ENCODE measurements at regions not wholly inside any gene's neighbourhood (a gene's known extent, or its start where the extent isn't known, plus 50 kb on each side); places are given as distances from the start of the nearest gene placed in this dataset.

GRCh38 chr2:155871940-155872339 is 460.6 kb downstream of the NR4A2 start:
- no peak for TF ChIP-seq E2F6 (IDR thresholded peaks at IDR 0.05; ENCODE audit: borderline replicate concordance, low read depth)
- TF ChIP-seq RAD21 (conservative IDR thresholded peaks at IDR 0.05 in 1 of 2, IDR thresholded peaks at IDR 0.05 in 1 of 2), result no peak
- no peak for TF ChIP-seq KDM1A (IDR thresholded peaks at IDR 0.05; ENCODE audit: low read depth)
- ChIA-PET POLR2A (no interaction called here), CTCF (no interaction called here)
- no peak for FAIRE-seq
- no peak for DNase-seq (ENCODE audit: low read depth in 1 of 2, low spot score in 1 of 2)
- Histone ChIP-seq H3K4me2 (no peak overlapping the region), H3K9me3 (no peaks in the 10 kb centered on the region), H3K4me3 (no peak overlapping the region), H3K4me1 (no peaks in the 10 kb centered on the region), H3K27ac (no peak overlapping the region)
- no peak for ATAC-seq
- 12% methylated on average over 4 of the region's 4 CpGs for WGBS (ENCODE audit: missing lambda C conversion rate)

GRCh38 chr2:155867564-155867963 is 465.0 kb downstream of the NR4A2 start:
- Histone ChIP-seq H3K4me1 (no peaks in the 10 kb centered on the region), H3K4me3 (no peak overlapping the region), H3K27ac (no peak overlapping the region), H3K9me3 (no peaks in the 10 kb centered on the region), H3K4me2 (no peak overlapping the region)
- DNase-seq (ENCODE audit: low read depth in 1 of 2, low spot score in 1 of 2) (no peak), FAIRE-seq (no peak), ATAC-seq (no peak)
- ChIA-PET POLR2A (no interaction called here), CTCF (no interaction called here)
- no peak for TF ChIP-seq TP53 (CRISPR knock-in tag; IDR thresholded peaks at IDR 0.05)
- TF ChIP-seq ELK1 (IDR thresholded peaks at IDR 0.05; ENCODE audit: low read depth, low read length), result no peak
- no peak for TF ChIP-seq REST (IDR thresholded peaks at IDR 0.05)
- no peak for TF ChIP-seq NR3C1 (IDR thresholded peaks at IDR 0.05)
- WGBS (ENCODE audit: missing lambda C conversion rate), result 40% methylated on average over 3 of the region's 3 CpGs

GRCh38 chr2:155866477-155866876 is 466.0 kb downstream of the NR4A2 start:
- CTCF ChIA-PET, result interaction anchor here (0.6 kb wide), 1 partner anchor 1411 kb away, joined by 3 read pairs; no protein-coding TSS in a partner anchor
- H3K4me3 ChIP-seq, result no peak overlapping the region
- TF ChIP-seq MAX (IDR thresholded peaks at IDR 0.05), result no peak
- no peak for TF ChIP-seq FOSB (CRISPR knock-in tag; IDR thresholded peaks at IDR 0.05)
- no peak for TF ChIP-seq CBX2 (IDR thresholded peaks at IDR 0.05; ENCODE audit: borderline replicate concordance, low read depth)
- TF ChIP-seq BCL3 (IDR thresholded peaks at IDR 0.05), result no peak
- TF ChIP-seq E2F6 (IDR thresholded peaks at IDR 0.05; ENCODE audit: borderline replicate concordance, low read depth), result no peak
- TF ChIP-seq RNF2 (IDR thresholded peaks at IDR 0.05; ENCODE audit: borderline replicate concordance, low read depth), result no peak
- TF ChIP-seq NR3C1 (IDR thresholded peaks at IDR 0.05), result no peak
- TF ChIP-seq ATOH8 (CRISPR knock-in tag; IDR thresholded peaks at IDR 0.05; ENCODE audit: low read depth), result no peak
- no peak for TF ChIP-seq MAZ (IDR thresholded peaks at IDR 0.05; ENCODE audit: borderline replicate concordance, low read depth, low read length)
- TF ChIP-seq CHD2 (IDR thresholded peaks at IDR 0.05; ENCODE audit: low read length, partially characterized antibody), result no peak
- TF ChIP-seq PHF8 (IDR thresholded peaks at IDR 0.05; ENCODE audit: borderline replicate concordance, low read depth), result no peak
- no peak for TF ChIP-seq POLR2A (IDR thresholded peaks at IDR 0.05; ENCODE audit: low read length)
- TF ChIP-seq GATA3 (IDR thresholded peaks at IDR 0.05; ENCODE audit: borderline replicate concordance), result no peak
- no peak for TF ChIP-seq MAFK (IDR thresholded peaks at IDR 0.05; ENCODE audit: partially characterized antibody)
- no peak for TF ChIP-seq ESRRA (IDR thresholded peaks at IDR 0.05; ENCODE audit: borderline replicate concordance, low read length)
- no peak for TF ChIP-seq EP300 (IDR thresholded peaks at IDR 0.05)
- DNase-seq (ENCODE audit: low read depth in 1 of 2, low spot score in 1 of 2), result no peak
- no peak for ATAC-seq
- WGBS (ENCODE audit: missing lambda C conversion rate), result 48% methylated on average over 5 of the region's 5 CpGs
- H3K4me2 ChIP-seq, result no peak overlapping the region
- POLR2A ChIA-PET, result no interaction called here
- no peak overlapping the region for H3K27ac ChIP-seq
- no peaks in the 10 kb centered on the region for H3K9me3 ChIP-seq
- no peaks in the 10 kb centered on the region for H3K4me1 ChIP-seq
- no peak for FAIRE-seq

All from A549 (cell line).